GM23338 (cell line): ENCODE measurements at regions not wholly inside any gene's neighbourhood (a gene's known extent, or its start where the extent isn't known, plus 50 kb on each side); places are given as distances from the start of the nearest gene placed in this dataset.

Experiments
- ATAC-seq: fragments of 200-7000 bp; cut with Tn5 transposase; 3 replicates; pipeline ENCODE4 v1.9.1; 2020
- DNase-seq: peaks from one replicate; pipeline ENCODE4 v3.0.0-alpha.2; 2015; ENCODE audit warnings: low spot score
- H2AFZ ChIP-seq: fragments of 200-600 bp; sonication (generic); 2 replicates; pipeline ENCODE4 v1.8.0; 2016; ENCODE audit warnings: antibody characterized with exemption, mild to moderate bottlenecking, moderate library complexity
- H3F3A ChIP-seq: fragments of 200-600 bp; sonication (generic); replicated peaks from 2 replicates; pipeline ENCODE4 v1.8.0; 2017; ENCODE audit warnings: antibody characterized with exemption, mixed run types, low read depth
- H3K27ac ChIP-seq: fragments of 200-600 bp; sonication (generic); 2 replicates; pipeline ENCODE4 v1.6.1; 2016; ENCODE audit warnings: low read depth
- H3K27me3 ChIP-seq: fragments of 200-600 bp; sonication (generic); 2 replicates; pipeline ENCODE4 v1.8.0; 2016; ENCODE audit warnings: mild to moderate bottlenecking, mixed run types, moderate library complexity; ENCODE audit not compliant: insufficient read depth
- H3K36me3 ChIP-seq: fragments of 200-600 bp; sonication (generic); 2 replicates; pipeline ENCODE4 v1.8.0; 2016; ENCODE audit warnings: mild to moderate bottlenecking; ENCODE audit not compliant: insufficient read depth
- H3K4me1 ChIP-seq: fragments of 200-600 bp; sonication (generic); 2 replicates; pipeline ENCODE4 v1.8.0; 2016; ENCODE audit warnings: mild to moderate bottlenecking, moderate library complexity; ENCODE audit not compliant: insufficient read depth
- H3K4me2 ChIP-seq: fragments of 200-600 bp; sonication (generic); 2 replicates; pipeline ENCODE4 v1.7.1; 2017; ENCODE audit warnings: mixed run types
- H3K4me3 ChIP-seq: fragments of 200-600 bp; sonication (generic); 2 replicates; pipeline ENCODE4 v1.6.1; 2016; ENCODE audit warnings: mixed run types
- H3K79me2 ChIP-seq: fragments of 200-600 bp; sonication (generic); replicated peaks from 2 replicates; pipeline ENCODE4 v1.8.0; 2017; ENCODE audit warnings: mild to moderate bottlenecking; ENCODE audit not compliant: insufficient read depth
- H3K9me2 ChIP-seq: fragments of 200-600 bp; sonication (generic); 2 replicates; pipeline ENCODE4 v1.8.0; 2017; ENCODE audit not compliant: insufficient read depth
- H4K20me1 ChIP-seq: fragments of 200-600 bp; sonication (generic); replicated peaks from 2 replicates; pipeline ENCODE4 v1.8.0; 2017; ENCODE audit warnings: mild to moderate bottlenecking; ENCODE audit not compliant: insufficient read depth
- H3K27ac Mint-ChIP-seq: 2 replicates; pipeline ENCODE4 v1.8.0; 2020; ENCODE audit warnings: inconsistent platforms, mild to moderate bottlenecking, moderate library complexity, mixed read lengths
- H3K27me3 Mint-ChIP-seq: 3 replicates; pipeline ENCODE4 v1.8.0; 2022; ENCODE audit warnings: low read depth, mild to moderate bottlenecking, moderate library complexity, mixed read lengths, inconsistent platforms; ENCODE audit not compliant: insufficient read depth, poor library complexity
- H3K36me3 Mint-ChIP-seq: 3 replicates; pipeline ENCODE4 v1.8.0; 2021; ENCODE audit warnings: low read depth, mild to moderate bottlenecking, inconsistent platforms, moderate library complexity, mixed read lengths
- H3K4me1 Mint-ChIP-seq: 3 replicates; pipeline ENCODE4 v1.8.0; 2020; ENCODE audit warnings: mild to moderate bottlenecking, inconsistent platforms, mixed read lengths
- H3K4me3 Mint-ChIP-seq: 3 replicates; pipeline ENCODE4 v1.8.0; 2021; ENCODE audit warnings: moderate library complexity, mild to moderate bottlenecking, inconsistent platforms, mixed read lengths
- H3K9me3 Mint-ChIP-seq: 3 replicates; pipeline ENCODE4 v1.8.0; 2020; ENCODE audit warnings: moderate library complexity, mild to moderate bottlenecking, inconsistent platforms, mixed read lengths
- EZH2phosphoT487 ChIP-seq: fragments of 200-600 bp; sonication (generic); IDR thresholded peaks from one replicate; pipeline ENCODE4 v1.8.1; 2018; ENCODE audit warnings: antibody characterized with exemption; ENCODE audit not compliant: unreplicated experiment
- NANOG ChIP-seq: IDR thresholded peaks from 2 replicates; pipeline ENCODE4 v1.6.1; 2016; ENCODE audit warnings: antibody characterized with exemption, borderline replicate concordance
- POLR2AphosphoS5 ChIP-seq: IDR thresholded peaks from 2 replicates; pipeline ENCODE4 v1.6.1; 2016; ENCODE audit warnings: antibody characterized with exemption, low read depth
- ZNF114 ChIP-seq: fragments of 250-450 bp; sonication (Bioruptor Pico); IDR thresholded peaks from 2 replicates; pipeline ENCODE4 v1.5.0; 2020; ENCODE audit warnings: mild to moderate bottlenecking, moderate library complexity
- TF ChIP-seq, protein P1 (sequence below): fragments of 250-450 bp; sonication (Bioruptor Pico); IDR thresholded peaks from 2 replicates; pipeline ENCODE4 v1.5.0; 2020; ENCODE audit warnings: mild to moderate bottlenecking, moderate library complexity
- TF ChIP-seq, protein P2 (sequence below): IDR thresholded peaks from 2 replicates; pipeline ENCODE4 v1.6.1; 2016; ENCODE audit warnings: antibody characterized with exemption

DNA sequence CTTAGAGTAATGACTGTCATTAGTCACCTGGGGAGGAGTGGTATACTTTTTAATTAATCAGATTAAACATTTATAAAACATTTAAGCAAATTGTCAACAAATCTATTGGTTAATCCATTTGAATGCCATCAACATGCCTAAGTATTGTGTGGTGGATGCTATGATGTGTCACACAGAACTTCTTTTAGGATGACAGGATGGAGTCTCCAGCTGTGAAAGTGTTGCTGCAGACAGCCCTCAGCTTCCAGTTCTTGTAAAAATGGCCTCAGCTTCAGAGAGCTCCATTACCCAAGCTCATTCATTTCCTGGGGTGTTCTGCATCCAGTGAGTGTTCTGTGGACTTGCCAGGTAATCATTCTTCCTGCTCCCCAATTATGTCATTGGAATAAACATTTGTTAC is 74.3 kb upstream of the CLNK start:
- peaks cover 6% of the 10 kb centered on the region; the same call in 2 of the 3 replicates for H3K4me1 Mint-ChIP-seq
- DNase-seq: no peak
- no peak overlapping the region for H3K4me3 Mint-ChIP-seq
- Histone ChIP-seq H3K4me3 (no peak overlapping the region), H4K20me1 (no peaks in the 10 kb centered on the region), H3K36me3 (no peaks in the 10 kb centered on the region), H2AFZ (no peak overlapping the region), H3K4me2 (no peak overlapping the region), H3K27me3 (no peaks in the 10 kb centered on the region), H3K4me1 (no peaks in the 10 kb centered on the region), H3K27ac (no peak overlapping the region), H3K79me2 (no peaks in the 10 kb centered on the region), H3F3A (no peaks in the 10 kb centered on the region), H3K9me2 (0 out of 2 replicates have a peak, but pooled peaks cover 6% of the 10 kb centered on the region)
- ATAC-seq: no peak
- TF ChIP-seq, protein P1, sequence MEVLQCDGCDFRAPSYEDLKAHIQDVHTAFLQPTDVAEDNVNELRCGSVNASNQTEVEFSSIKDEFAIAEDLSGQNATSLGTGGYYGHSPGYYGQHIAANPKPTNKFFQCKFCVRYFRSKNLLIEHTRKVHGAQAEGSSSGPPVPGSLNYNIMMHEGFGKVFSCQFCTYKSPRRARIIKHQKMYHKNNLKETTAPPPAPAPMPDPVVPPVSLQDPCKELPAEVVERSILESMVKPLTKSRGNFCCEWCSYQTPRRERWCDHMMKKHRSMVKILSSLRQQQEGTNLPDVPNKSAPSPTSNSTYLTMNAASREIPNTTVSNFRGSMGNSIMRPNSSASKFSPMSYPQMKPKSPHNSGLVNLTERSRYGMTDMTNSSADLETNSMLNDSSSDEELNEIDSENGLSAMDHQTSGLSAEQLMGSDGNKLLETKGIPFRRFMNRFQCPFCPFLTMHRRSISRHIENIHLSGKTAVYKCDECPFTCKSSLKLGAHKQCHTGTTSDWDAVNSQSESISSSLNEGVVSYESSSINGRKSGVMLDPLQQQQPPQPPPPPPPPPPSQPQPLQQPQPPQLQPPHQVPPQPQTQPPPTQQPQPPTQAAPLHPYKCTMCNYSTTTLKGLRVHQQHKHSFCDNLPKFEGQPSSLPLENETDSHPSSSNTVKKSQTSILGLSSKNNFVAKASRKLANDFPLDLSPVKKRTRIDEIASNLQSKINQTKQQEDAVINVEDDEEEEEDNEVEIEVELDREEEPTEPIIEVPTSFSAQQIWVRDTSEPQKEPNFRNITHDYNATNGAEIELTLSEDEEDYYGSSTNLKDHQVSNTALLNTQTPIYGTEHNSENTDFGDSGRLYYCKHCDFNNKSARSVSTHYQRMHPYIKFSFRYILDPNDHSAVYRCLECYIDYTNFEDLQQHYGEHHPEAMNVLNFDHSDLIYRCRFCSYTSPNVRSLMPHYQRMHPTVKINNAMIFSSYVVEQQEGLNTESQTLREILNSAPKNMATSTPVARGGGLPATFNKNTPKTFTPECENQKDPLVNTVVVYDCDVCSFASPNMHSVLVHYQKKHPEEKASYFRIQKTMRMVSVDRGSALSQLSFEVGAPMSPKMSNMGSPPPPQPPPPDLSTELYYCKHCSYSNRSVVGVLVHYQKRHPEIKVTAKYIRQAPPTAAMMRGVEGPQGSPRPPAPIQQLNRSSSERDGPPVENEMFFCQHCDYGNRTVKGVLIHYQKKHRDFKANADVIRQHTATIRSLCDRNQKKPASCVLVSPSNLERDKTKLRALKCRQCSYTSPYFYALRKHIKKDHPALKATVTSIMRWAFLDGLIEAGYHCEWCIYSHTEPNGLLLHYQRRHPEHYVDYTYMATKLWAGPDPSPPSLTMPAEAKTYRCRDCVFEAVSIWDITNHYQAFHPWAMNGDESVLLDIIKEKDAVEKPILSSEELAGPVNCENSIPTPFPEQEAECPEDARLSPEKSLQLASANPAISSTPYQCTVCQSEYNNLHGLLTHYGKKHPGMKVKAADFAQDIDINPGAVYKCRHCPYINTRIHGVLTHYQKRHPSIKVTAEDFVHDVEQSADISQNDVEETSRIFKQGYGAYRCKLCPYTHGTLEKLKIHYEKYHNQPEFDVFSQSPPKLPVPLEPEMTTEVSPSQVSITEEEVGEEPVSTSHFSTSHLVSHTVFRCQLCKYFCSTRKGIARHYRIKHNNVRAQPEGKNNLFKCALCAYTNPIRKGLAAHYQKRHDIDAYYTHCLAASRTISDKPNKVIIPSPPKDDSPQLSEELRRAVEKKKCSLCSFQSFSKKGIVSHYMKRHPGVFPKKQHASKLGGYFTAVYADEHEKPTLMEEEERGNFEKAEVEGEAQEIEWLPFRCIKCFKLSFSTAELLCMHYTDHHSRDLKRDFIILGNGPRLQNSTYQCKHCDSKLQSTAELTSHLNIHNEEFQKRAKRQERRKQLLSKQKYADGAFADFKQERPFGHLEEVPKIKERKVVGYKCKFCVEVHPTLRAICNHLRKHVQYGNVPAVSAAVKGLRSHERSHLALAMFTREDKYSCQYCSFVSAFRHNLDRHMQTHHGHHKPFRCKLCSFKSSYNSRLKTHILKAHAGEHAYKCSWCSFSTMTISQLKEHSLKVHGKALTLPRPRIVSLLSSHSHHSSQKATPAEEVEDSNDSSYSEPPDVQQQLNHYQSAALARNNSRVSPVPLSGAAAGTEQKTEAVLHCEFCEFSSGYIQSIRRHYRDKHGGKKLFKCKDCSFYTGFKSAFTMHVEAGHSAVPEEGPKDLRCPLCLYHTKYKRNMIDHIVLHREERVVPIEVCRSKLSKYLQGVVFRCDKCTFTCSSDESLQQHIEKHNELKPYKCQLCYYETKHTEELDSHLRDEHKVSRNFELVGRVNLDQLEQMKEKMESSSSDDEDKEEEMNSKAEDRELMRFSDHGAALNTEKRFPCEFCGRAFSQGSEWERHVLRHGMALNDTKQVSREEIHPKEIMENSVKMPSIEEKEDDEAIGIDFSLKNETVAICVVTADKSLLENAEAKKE (CRISPR knock-in tag): no peak
- TF ChIP-seq ZNF114 (CRISPR knock-in tag) (no peak), EZH2phosphoT487 (no peak), POLR2AphosphoS5 (no peak), NANOG (no peak)
- TF ChIP-seq, protein P2, sequence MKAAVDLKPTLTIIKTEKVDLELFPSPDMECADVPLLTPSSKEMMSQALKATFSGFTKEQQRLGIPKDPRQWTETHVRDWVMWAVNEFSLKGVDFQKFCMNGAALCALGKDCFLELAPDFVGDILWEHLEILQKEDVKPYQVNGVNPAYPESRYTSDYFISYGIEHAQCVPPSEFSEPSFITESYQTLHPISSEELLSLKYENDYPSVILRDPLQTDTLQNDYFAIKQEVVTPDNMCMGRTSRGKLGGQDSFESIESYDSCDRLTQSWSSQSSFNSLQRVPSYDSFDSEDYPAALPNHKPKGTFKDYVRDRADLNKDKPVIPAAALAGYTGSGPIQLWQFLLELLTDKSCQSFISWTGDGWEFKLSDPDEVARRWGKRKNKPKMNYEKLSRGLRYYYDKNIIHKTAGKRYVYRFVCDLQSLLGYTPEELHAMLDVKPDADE: no peak
- H3K27ac Mint-ChIP-seq: no peak overlapping the region
- no peaks in the 10 kb centered on the region for H3K27me3 Mint-ChIP-seq
- no peaks in the 10 kb centered on the region for H3K36me3 Mint-ChIP-seq
- H3K9me3 Mint-ChIP-seq: no peaks in the 10 kb centered on the region; the same call in 2 of the 3 replicates
